PC-3 (cell line): ENCODE measurements at regions not wholly inside any gene's neighbourhood (a gene's known extent, or its start where the extent isn't known, plus 50 kb on each side); places are given as distances from the start of the nearest gene placed in this dataset.

ENCODE experiments used
- ATAC-seq: fragments of 200-7000 bp; cut with Tn5 transposase; 2 replicates; pipeline ENCODE4 v1.9.1; 2020; ENCODE audit warnings: mild to moderate bottlenecking, moderate library complexity
- BruUV-seq: library from RNA; stranded (reverse); fragments of 400-500 nt; replicated peaks from 2 replicates; lab custom pipeline; 2021; lab: Mats Ljungman, UMichigan
- CTCF ChIA-PET: fragments of 300-600 bp; sonication (Branson Sonifier 250); formaldehyde crosslinking; loops from one replicate; lab custom pipeline; 2022; ENCODE audit warnings: antibody characterized with exemption; lab: Charles Lee
- POLR2A ChIA-PET: fragments of 300-600 bp; sonication (Branson Sonifier 250); formaldehyde crosslinking; loops from one replicate; lab custom pipeline; 2022; ENCODE audit warnings: antibody characterized with exemption; ENCODE audit not compliant: unreplicated experiment; lab: Charles Lee
- DNase-seq: peaks from one replicate; pipeline ENCODE4 v3.0.0-alpha.2; 2015
- H2AFZ ChIP-seq: fragments of 300-600 bp; sonication (generic); 2 replicates; pipeline ENCODE4 v1.6.0; 2016; ENCODE audit warnings: antibody characterized with exemption, low read length
- H3F3A ChIP-seq: fragments of 300-600 bp; sonication (generic); one replicate; pipeline ENCODE4 v1.6.0; 2017; ENCODE audit warnings: antibody characterized with exemption, low read length, control low read depth, mild to moderate bottlenecking; ENCODE audit not compliant: unreplicated experiment
- H3K27ac ChIP-seq: fragments of 300-600 bp; sonication (generic); 2 replicates; pipeline ENCODE4 v1.5.1; 2016; ENCODE audit warnings: mild to moderate bottlenecking, low read length
- H3K27me3 ChIP-seq: fragments of 300-600 bp; sonication (generic); 2 replicates; pipeline ENCODE4 v1.6.1; 2016; ENCODE audit warnings: low read length, mixed read lengths
- H3K36me3 ChIP-seq: fragments of 300-600 bp; sonication (generic); 2 replicates; pipeline ENCODE4 v1.6.1; 2016; ENCODE audit warnings: low read depth, mixed run types, low read length, mixed read lengths
- H3K4me1 ChIP-seq: fragments of 300-600 bp; sonication (generic); 2 replicates; pipeline ENCODE4 v1.5.1; 2016; ENCODE audit warnings: low read length; ENCODE audit not compliant: insufficient read depth
- H3K4me2 ChIP-seq: fragments of 300-600 bp; sonication (generic); 2 replicates; pipeline ENCODE4 v1.6.0; 2016; ENCODE audit warnings: low read length
- H3K4me3 ChIP-seq: fragments of 300-600 bp; sonication (generic); 2 replicates; pipeline ENCODE4 v1.5.1; 2016; ENCODE audit warnings: mild to moderate bottlenecking, low read length, mixed read lengths
- H3K79me2 ChIP-seq: fragments of 300-600 bp; sonication (generic); 2 replicates; pipeline ENCODE4 v1.6.1; 2017; ENCODE audit warnings: low read length, mixed read lengths
- H3K9ac ChIP-seq: fragments of 300-600 bp; sonication (generic); 2 replicates; pipeline ENCODE4 v1.6.0; 2016; ENCODE audit warnings: mild to moderate bottlenecking, low read length
- H3K9me2 ChIP-seq: fragments of 300-600 bp; sonication (generic); replicated peaks from 2 replicates; pipeline ENCODE4 v1.6.1; 2016; ENCODE audit warnings: mixed run types, low read length, mixed read lengths
- H3K9me3 ChIP-seq: fragments of 300-600 bp; sonication (generic); 2 replicates; pipeline ENCODE4 v1.6.1; 2016; ENCODE audit warnings: low read length, mixed read lengths
- H4K20me1 ChIP-seq: fragments of 300-600 bp; sonication (generic); 2 replicates; pipeline ENCODE4 v1.6.1; 2016; ENCODE audit warnings: low read length, mixed read lengths
- CTCF ChIP-seq: fragments of 300-600 bp; sonication (generic); conservative IDR thresholded peaks from 2 replicates; pipeline ENCODE4 v1.5.1; 2017; ENCODE audit warnings: antibody characterized with exemption, low read depth, mild to moderate bottlenecking, low read length
- EZH2 ChIP-seq: fragments of 300-600 bp; sonication (generic); IDR thresholded peaks from one replicate; pipeline ENCODE4 v1.6.1; 2017; ENCODE audit warnings: antibody characterized with exemption, mild to moderate bottlenecking, low read length; ENCODE audit not compliant: unreplicated experiment
- EZH2phosphoT487 ChIP-seq: fragments of 300-600 bp; sonication (generic); IDR thresholded peaks from 2 replicates; pipeline ENCODE4 v1.6.1; 2018; ENCODE audit warnings: mild to moderate bottlenecking, antibody characterized with exemption, low read length, borderline replicate concordance
- intact Hi-C: fragments of 100-400 bp; cut with micrococcal nuclease; formaldehyde crosslinking; loops from 2 replicates; pipeline ENCODE4 v1.9.0; 2023

GRCh38 chr1:60488847-60489246, 415.3 kb upstream of the C1orf87 start:
- no peaks in the 10 kb centered on the region for H3F3A ChIP-seq
- ChIA-PET POLR2A (no interaction called here), CTCF (no interaction called here)
- H3K27ac ChIP-seq = no peak overlapping the region
- H4K20me1 ChIP-seq = no peaks in the 10 kb centered on the region
- no peak for ATAC-seq
- no peaks in the 10 kb centered on the region for H3K9me2 ChIP-seq
- no peak overlapping the region for H3K4me2 ChIP-seq
- no peaks in the 10 kb centered on the region for H3K4me1 ChIP-seq
- no peaks in the 10 kb centered on the region for H3K9me3 ChIP-seq
- DNase-seq = no peak
- BruUV-seq = no TSS peak
- no peak overlapping the region for H2AFZ ChIP-seq
- H3K27me3 ChIP-seq = peaks cover 3% of the 10 kb centered on the region; the same call in 1 of the 2 replicates
- H3K9ac ChIP-seq = no peak overlapping the region
- TF ChIP-seq CTCF (no peak), EZH2 (no peak), EZH2phosphoT487 (no peak)
- H3K36me3 ChIP-seq = no peaks in the 10 kb centered on the region
- intact Hi-C loops = no loop called here
- H3K4me3 ChIP-seq = no peak overlapping the region
- H3K79me2 ChIP-seq = no peaks in the 10 kb centered on the region

DNA sequence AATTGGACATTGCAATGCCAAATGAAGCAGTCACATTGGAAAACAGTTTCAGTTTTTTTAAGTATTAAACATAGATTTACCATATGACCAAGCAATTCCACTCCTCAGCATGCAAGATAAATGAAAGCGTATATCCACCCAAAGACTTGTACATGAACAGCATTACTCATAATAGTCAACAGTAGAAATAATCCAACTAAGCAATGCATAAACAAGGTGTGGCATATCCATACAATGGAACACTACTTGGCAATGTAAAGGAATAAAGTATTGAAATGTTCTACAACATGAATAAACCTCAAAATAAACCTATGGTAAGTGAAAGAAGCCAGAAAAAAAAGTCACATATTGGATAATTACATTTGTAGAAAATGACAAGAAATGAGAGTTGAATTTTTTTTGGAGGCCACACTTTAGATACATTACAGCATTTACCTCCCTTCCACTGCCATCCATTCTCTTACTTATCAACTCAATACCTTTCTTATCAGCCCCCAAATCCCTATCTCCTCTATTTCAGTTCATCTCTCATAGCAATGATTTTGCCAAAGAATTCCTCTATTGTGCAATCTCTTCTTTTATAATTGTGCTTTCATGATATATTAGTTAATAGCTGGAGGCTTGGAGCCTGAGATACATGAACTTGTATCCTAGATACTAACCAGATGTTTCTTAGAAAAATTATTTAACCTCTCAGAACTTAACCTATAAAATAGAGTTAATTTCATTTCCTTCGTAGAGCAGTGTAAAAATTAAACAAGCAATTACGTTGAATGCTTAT, 414.2 kb upstream of the C1orf87 start:
- Histone ChIP-seq H3K27me3 (peaks cover 3% of the 10 kb centered on the region; the same call in 1 of the 2 replicates), H2AFZ (no peak overlapping the region), H3K4me1 (no peaks in the 10 kb centered on the region), H3K4me3 (no peak overlapping the region), H3F3A (no peaks in the 10 kb centered on the region), H3K9me3 (no peaks in the 10 kb centered on the region), H3K36me3 (no peaks in the 10 kb centered on the region), H3K9me2 (no peaks in the 10 kb centered on the region), H4K20me1 (no peaks in the 10 kb centered on the region), H3K79me2 (no peaks in the 10 kb centered on the region), H3K27ac (no peak overlapping the region), H3K4me2 (no peak overlapping the region), H3K9ac (no peak overlapping the region)
- ChIA-PET POLR2A (no interaction called here), CTCF (no interaction called here)
- TF ChIP-seq EZH2 = no peak
- TF ChIP-seq CTCF = no peak
- no peak for TF ChIP-seq EZH2phosphoT487
- DNase-seq (no peak), ATAC-seq (no peak)
- intact Hi-C loops = no loop called here
- BruUV-seq = no TSS peak

GRCh38 chr1:60483509-60483908, 409.9 kb upstream of the C1orf87 start:
- Histone ChIP-seq H4K20me1 (no peaks in the 10 kb centered on the region), H3K4me2 (no peak overlapping the region), H2AFZ (no peak overlapping the region), H3K9ac (no peak overlapping the region), H3K4me1 (no peaks in the 10 kb centered on the region), H3F3A (no peaks in the 10 kb centered on the region), H3K79me2 (no peaks in the 10 kb centered on the region), H3K27me3 (peaks cover 3% of the 10 kb centered on the region), H3K9me2 (no peaks in the 10 kb centered on the region), H3K4me3 (no peak overlapping the region), H3K36me3 (no peaks in the 10 kb centered on the region), H3K9me3 (no peaks in the 10 kb centered on the region), H3K27ac (no peak overlapping the region)
- ATAC-seq = no peak
- CTCF ChIA-PET = no interaction called here
- TF ChIP-seq EZH2phosphoT487 (no peak), EZH2 (no peak)
- POLR2A ChIA-PET = no interaction called here
- intact Hi-C loops = no loop called here
- BruUV-seq = no TSS peak
- DNase-seq = no peak
